Fibroblast of lung (primary cell): ENCODE measurements at regions not wholly inside any gene's neighbourhood (a gene's known extent, or its start where the extent isn't known, plus 50 kb on each side); places are given as distances from the start of the nearest gene placed in this dataset.

ENCODE experiments used
- EZH2 ChIP-seq: IDR thresholded peaks from 2 replicates; pipeline ENCODE4 v1.5.1; 2012; ENCODE audit warnings: low read length, control low read depth, mild to moderate bottlenecking; ENCODE audit errors: missing control alignments
- TF ChIP-seq, protein P1 (sequence below), 2 donors: IDR thresholded peaks in 1 of 2; conservative IDR thresholded peaks in 1 of 2; 1 replicate in 1 of 2; 2 replicates in 1 of 2; pipeline ENCODE4 v1.5.1; 2011 to 2012; ENCODE audit warnings: low read length in 2 of 2, control low read depth in 1 of 2, inconsistent platforms in 1 of 2, low read depth in 1 of 2, mild to moderate bottlenecking in 1 of 2

DNA sequence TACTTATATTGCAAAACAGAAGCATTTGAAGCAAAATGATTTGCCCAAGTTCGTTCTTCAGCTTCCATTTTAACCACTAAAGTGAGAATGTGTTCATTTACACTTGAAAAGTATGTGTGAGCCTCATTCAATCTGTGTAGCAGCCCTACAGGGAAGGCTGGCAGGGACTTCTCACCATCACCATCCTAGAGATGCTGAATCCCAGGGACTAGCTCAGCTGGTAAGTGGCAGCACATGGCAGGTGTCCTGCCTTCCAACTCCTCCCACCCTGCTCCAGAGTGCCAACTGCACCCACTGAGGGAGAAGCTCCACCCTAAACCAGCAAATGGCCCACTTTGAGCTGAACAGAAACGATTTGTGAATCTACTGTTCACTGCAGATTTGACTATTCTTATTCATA is 91.5 kb downstream of the EN1 start:
- TF ChIP-seq, protein P1, sequence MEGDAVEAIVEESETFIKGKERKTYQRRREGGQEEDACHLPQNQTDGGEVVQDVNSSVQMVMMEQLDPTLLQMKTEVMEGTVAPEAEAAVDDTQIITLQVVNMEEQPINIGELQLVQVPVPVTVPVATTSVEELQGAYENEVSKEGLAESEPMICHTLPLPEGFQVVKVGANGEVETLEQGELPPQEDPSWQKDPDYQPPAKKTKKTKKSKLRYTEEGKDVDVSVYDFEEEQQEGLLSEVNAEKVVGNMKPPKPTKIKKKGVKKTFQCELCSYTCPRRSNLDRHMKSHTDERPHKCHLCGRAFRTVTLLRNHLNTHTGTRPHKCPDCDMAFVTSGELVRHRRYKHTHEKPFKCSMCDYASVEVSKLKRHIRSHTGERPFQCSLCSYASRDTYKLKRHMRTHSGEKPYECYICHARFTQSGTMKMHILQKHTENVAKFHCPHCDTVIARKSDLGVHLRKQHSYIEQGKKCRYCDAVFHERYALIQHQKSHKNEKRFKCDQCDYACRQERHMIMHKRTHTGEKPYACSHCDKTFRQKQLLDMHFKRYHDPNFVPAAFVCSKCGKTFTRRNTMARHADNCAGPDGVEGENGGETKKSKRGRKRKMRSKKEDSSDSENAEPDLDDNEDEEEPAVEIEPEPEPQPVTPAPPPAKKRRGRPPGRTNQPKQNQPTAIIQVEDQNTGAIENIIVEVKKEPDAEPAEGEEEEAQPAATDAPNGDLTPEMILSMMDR (conservative IDR thresholded peaks at IDR 0.05 in 1 of 2, IDR thresholded peaks at IDR 0.05 in 1 of 2; ENCODE audit: low read depth in 1 of 2, low read length in 2 of 2), result no peak
- TF ChIP-seq EZH2, result no peak
